Gastroesophageal sphincter (tissue), 4 donors: ENCODE measurements at regions not wholly inside any gene's neighbourhood (a gene's known extent, or its start where the extent isn't known, plus 50 kb on each side); places are given as distances from the start of the nearest gene placed in this dataset.

Experiments used
- ATAC-seq: fragments of 150-250 bp; one replicate; pipeline ENCODE4 v1.9.1; 2016; ENCODE audit warnings: mild to moderate bottlenecking, moderate library complexity
- H3K27ac ChIP-seq, 4 donors: fragments of 200-600 bp; sonication (generic) in 3 of 4; 1 replicate in 3 of 4; 2 replicates in 1 of 4; pipeline ENCODE4 v1.5.1; 2016 to 2019
- H3K27me3 ChIP-seq: fragments of 200-600 bp; sonication (generic); one replicate; pipeline ENCODE4 v1.5.1; 2019
- H3K36me3 ChIP-seq, 2 donors: fragments of 200-600 bp; sonication (generic); one replicate each; pipeline ENCODE4 v1.5.1; 2019; ENCODE audit warnings: control low read depth in 1 of 2
- H3K4me1 ChIP-seq, 3 donors: fragments of 200-600 bp; sonication (generic); 1 replicate in 2 of 3; 2 replicates in 1 of 3; pipeline ENCODE4 v1.5.1; 2016 to 2019; ENCODE audit warnings: control low read depth in 2 of 3
- H3K4me3 ChIP-seq, 2 donors: fragments of 200-600 bp; sonication (generic); one replicate each; pipeline ENCODE4 v1.5.1; 2019; ENCODE audit warnings: mild to moderate bottlenecking in 1 of 2, moderate library complexity in 1 of 2
- H3K9me3 ChIP-seq, 3 donors: fragments of 200-600 bp; sonication (generic); one replicate each; pipeline ENCODE4 v1.5.1; 2017 to 2019; ENCODE audit warnings: control low read depth in 2 of 3
- CTCF ChIP-seq, 4 experiments: fragments of 200-600 bp in 2 of 4; fragments of 450-650 bp in 2 of 4; sonication (generic) in 1 of 4; IDR thresholded peaks; one replicate each; pipeline ENCODE4 v1.5.1; 2017 to 2019; ENCODE audit warnings: antibody characterized with exemption in 4 of 4, mild to moderate bottlenecking in 2 of 4, moderate library complexity in 2 of 4
- EP300 ChIP-seq: sonication (generic); formaldehyde crosslinking; IDR thresholded peaks from one replicate; pipeline ENCODE4 v1.6.1; 2017; ENCODE audit warnings: antibody characterized with exemption, mild to moderate bottlenecking
- POLR2A ChIP-seq, 2 donors: fragments of 450-650 bp; IDR thresholded peaks; one replicate each; pipeline ENCODE4 v1.6.1; 2017; ENCODE audit warnings: antibody characterized with exemption in 2 of 2, mild to moderate bottlenecking in 2 of 2, moderate library complexity in 1 of 2
- POLR2AphosphoS5 ChIP-seq: sonication (generic); formaldehyde crosslinking; IDR thresholded peaks from one replicate; pipeline ENCODE4 v1.6.1; 2017; ENCODE audit warnings: antibody characterized with exemption
- WGBS, 2 donors: methylation state at CpG; one replicate each; pipeline ENCODE4 v1.1.5; 2018; ENCODE audit warnings: low coverage in 1 of 2; 5-methylcytosine and 5-hydroxymethylcytosine counted together

GRCh38 chr15:96037584-96037983 lies 292.9 kb upstream of the NR2F2 start:
- no peaks in the 10 kb centered on the region for H3K27me3 ChIP-seq
- no peaks in the 10 kb centered on the region for H3K9me3 ChIP-seq
- no peak for ATAC-seq
- no peak overlapping the region for H3K4me3 ChIP-seq
- TF ChIP-seq CTCF (IDR thresholded peaks at IDR 0.05) (no peak), EP300 (no peak), POLR2AphosphoS5 (no peak), POLR2A (IDR thresholded peaks at IDR 0.05) (no peak)
- H3K27ac ChIP-seq, result no peak overlapping the region
- no peaks in the 10 kb centered on the region for H3K4me1 ChIP-seq
- H3K36me3 ChIP-seq, result no peaks in the 10 kb centered on the region
- WGBS, 2 donors, result 67 to 96% methylated on average over 4 of the region's 4 CpGs

- Histone ChIP-seq H3K36me3 (no peaks in the 10 kb centered on the region), H3K27ac (no peak overlapping the region), H3K9me3 (no peaks in the 10 kb centered on the region), H3K4me1 (no peaks in the 10 kb centered on the region), H3K4me3 (no peak overlapping the region), H3K27me3 (no peaks in the 10 kb centered on the region)
- no peak for TF ChIP-seq EP300
- WGBS, 2 donors, result 67 to 83% methylated on average over 1 of the region's 1 CpG
- ATAC-seq, result no peak
Observed at GRCh38 chr15:96038131-96038530, 292.4 kb upstream of the NR2F2 start.

GRCh38 chr15:96038650-96039049 lies 291.9 kb upstream of the NR2F2 start:
- WGBS, 2 donors, result 76 to 85% methylated on average over 5 of the region's 5 CpGs
- Histone ChIP-seq H3K36me3 (no peaks in the 10 kb centered on the region), H3K9me3 (no peaks in the 10 kb centered on the region), H3K4me1 (no peaks in the 10 kb centered on the region), H3K4me3 (no peak overlapping the region), H3K27me3 (no peaks in the 10 kb centered on the region), H3K27ac (no peak overlapping the region)
- no peak for TF ChIP-seq POLR2A (IDR thresholded peaks at IDR 0.05)
- TF ChIP-seq EP300, result no peak
- no peak for TF ChIP-seq CTCF (IDR thresholded peaks at IDR 0.05)
- TF ChIP-seq POLR2AphosphoS5, result no peak
- ATAC-seq, result no peak

- WGBS, 2 donors, result 78 to 88% methylated on average over 2 to 3 of the region's 3 CpGs
- no peaks in the 10 kb centered on the region for H3K36me3 ChIP-seq
- no peaks in the 10 kb centered on the region for H3K9me3 ChIP-seq
- TF ChIP-seq CTCF (IDR thresholded peaks at IDR 0.05) (no peak), POLR2AphosphoS5 (no peak), EP300 (no peak), POLR2A (IDR thresholded peaks at IDR 0.05) (no peak)
- ATAC-seq, result no peak
- H3K4me3 ChIP-seq, result no peak overlapping the region
- H3K4me1 ChIP-seq, result peaks cover 0 to 4% (median 0%) of the 10 kb centered on the region in 3 donors
- H3K27ac ChIP-seq, result no peak overlapping the region
- no peaks in the 10 kb centered on the region for H3K27me3 ChIP-seq
Observed at GRCh38 chr15:96041982-96042733, 288.3 kb upstream of the NR2F2 start.

GRCh38 chr15:96042734-96043224 lies 287.7 kb upstream of the NR2F2 start:
- H3K27me3 ChIP-seq, result no peaks in the 10 kb centered on the region
- WGBS, 2 donors, result 39% methylated on average over 7 to 8 of the region's 8 CpGs
- no peak overlapping the region for H3K4me3 ChIP-seq

GRCh38 chr15:96043591-96044171 lies 286.8 kb upstream of the NR2F2 start:
- Histone ChIP-seq H3K27ac (no peak overlapping the region), H3K4me1 (peaks cover 0 to 16% (median 0%) of the 10 kb centered on the region in 3 donors), H3K4me3 (no peak overlapping the region), H3K27me3 (no peaks in the 10 kb centered on the region), H3K9me3 (no peaks in the 10 kb centered on the region), H3K36me3 (no peaks in the 10 kb centered on the region)
- ATAC-seq, result no peak
- TF ChIP-seq POLR2A (IDR thresholded peaks at IDR 0.05), result no peak
- no peak for TF ChIP-seq POLR2AphosphoS5
- TF ChIP-seq EP300, result no peak
- TF ChIP-seq CTCF (IDR thresholded peaks at IDR 0.05), result no peak
- WGBS, 2 donors, result 91 to 97% methylated on average over 3 to 7 of the region's 7 CpGs

More at GRCh38 chr15:96042734-96043224, 287.7 kb upstream of the NR2F2 start:
- Histone ChIP-seq H3K27ac (no peak overlapping the region), H3K9me3 (no peaks in the 10 kb centered on the region), H3K36me3 (no peaks in the 10 kb centered on the region), H3K4me1 (peaks cover 0 to 11% (median 0%) of the 10 kb centered on the region in 3 donors)
- TF ChIP-seq EP300, result no peak
- ATAC-seq, result no peak
